ENCODE measurements at regions not wholly inside any gene's neighbourhood (a gene's known extent, or its start where the extent isn't known, plus 50 kb on each side); places are given as distances from the start of the nearest gene placed in this dataset.

DNA sequence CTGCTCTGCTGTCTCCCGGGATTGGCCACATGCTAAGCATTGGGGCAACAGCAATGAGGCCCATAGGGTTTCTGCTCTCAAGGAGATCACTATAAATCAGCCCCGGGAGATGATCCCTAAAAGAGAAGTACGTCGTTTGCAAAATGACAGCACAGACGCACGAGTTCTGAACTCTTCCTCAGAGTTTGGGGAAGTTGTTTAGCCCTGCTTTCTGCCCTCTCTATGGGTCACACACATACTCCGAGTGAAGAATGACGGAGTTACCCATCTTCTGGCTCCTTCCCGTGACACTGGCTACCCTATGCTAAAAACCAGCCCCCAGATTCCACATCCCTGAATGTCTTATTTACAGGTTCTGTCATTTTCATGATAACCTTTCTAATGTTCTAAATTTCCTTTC lies 258.0 kb upstream of the PLEKHG7 start:
- TF ChIP-seq SP1 (IDR thresholded peaks at IDR 0.05; ENCODE audit: low read depth, low read length) (no peak), POLR2A (IDR thresholded peaks at IDR 0.05; ENCODE audit: low read depth, low read length) (peak; percentile 8; the same call in 1 of the 2 replicates), ZNF24 (IDR thresholded peaks at IDR 0.05) (no peak), EZH2 (IDR thresholded peaks at IDR 0.05; ENCODE audit: borderline replicate concordance, control insufficient read depth, low read depth, low read length) (no peak), ZNF274 (IDR thresholded peaks at IDR 0.05; ENCODE audit: insufficient read depth, insufficient read length) (no peak), CBX5 (IDR thresholded peaks at IDR 0.05; ENCODE audit: low read depth) (no peak), ESRRA (IDR thresholded peaks at IDR 0.05; ENCODE audit: low read length) (no peak), PML (IDR thresholded peaks at IDR 0.05; ENCODE audit: low read length) (no peak), HCFC1 (IDR thresholded peaks at IDR 0.05; ENCODE audit: low read length) (no peak)
- TF ChIP-seq, protein P1, sequence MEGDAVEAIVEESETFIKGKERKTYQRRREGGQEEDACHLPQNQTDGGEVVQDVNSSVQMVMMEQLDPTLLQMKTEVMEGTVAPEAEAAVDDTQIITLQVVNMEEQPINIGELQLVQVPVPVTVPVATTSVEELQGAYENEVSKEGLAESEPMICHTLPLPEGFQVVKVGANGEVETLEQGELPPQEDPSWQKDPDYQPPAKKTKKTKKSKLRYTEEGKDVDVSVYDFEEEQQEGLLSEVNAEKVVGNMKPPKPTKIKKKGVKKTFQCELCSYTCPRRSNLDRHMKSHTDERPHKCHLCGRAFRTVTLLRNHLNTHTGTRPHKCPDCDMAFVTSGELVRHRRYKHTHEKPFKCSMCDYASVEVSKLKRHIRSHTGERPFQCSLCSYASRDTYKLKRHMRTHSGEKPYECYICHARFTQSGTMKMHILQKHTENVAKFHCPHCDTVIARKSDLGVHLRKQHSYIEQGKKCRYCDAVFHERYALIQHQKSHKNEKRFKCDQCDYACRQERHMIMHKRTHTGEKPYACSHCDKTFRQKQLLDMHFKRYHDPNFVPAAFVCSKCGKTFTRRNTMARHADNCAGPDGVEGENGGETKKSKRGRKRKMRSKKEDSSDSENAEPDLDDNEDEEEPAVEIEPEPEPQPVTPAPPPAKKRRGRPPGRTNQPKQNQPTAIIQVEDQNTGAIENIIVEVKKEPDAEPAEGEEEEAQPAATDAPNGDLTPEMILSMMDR (IDR thresholded peaks at IDR 0.05 in 2 of 3, conservative IDR thresholded peaks at IDR 0.05 in 1 of 3; ENCODE audit: control insufficient read depth in 2 of 3, extremely low read depth in 1 of 3, insufficient read depth in 1 of 3, low read depth in 3 of 3, low read length in 3 of 3): no peak
- TF ChIP-seq, protein P2, sequence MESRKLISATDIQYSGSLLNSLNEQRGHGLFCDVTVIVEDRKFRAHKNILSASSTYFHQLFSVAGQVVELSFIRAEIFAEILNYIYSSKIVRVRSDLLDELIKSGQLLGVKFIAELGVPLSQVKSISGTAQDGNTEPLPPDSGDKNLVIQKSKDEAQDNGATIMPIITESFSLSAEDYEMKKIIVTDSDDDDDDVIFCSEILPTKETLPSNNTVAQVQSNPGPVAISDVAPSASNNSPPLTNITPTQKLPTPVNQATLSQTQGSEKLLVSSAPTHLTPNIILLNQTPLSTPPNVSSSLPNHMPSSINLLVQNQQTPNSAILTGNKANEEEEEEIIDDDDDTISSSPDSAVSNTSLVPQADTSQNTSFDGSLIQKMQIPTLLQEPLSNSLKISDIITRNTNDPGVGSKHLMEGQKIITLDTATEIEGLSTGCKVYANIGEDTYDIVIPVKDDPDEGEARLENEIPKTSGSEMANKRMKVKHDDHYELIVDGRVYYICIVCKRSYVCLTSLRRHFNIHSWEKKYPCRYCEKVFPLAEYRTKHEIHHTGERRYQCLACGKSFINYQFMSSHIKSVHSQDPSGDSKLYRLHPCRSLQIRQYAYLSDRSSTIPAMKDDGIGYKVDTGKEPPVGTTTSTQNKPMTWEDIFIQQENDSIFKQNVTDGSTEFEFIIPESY (IDR thresholded peaks at IDR 0.05): no peak
- TF ChIP-seq, protein P3, sequence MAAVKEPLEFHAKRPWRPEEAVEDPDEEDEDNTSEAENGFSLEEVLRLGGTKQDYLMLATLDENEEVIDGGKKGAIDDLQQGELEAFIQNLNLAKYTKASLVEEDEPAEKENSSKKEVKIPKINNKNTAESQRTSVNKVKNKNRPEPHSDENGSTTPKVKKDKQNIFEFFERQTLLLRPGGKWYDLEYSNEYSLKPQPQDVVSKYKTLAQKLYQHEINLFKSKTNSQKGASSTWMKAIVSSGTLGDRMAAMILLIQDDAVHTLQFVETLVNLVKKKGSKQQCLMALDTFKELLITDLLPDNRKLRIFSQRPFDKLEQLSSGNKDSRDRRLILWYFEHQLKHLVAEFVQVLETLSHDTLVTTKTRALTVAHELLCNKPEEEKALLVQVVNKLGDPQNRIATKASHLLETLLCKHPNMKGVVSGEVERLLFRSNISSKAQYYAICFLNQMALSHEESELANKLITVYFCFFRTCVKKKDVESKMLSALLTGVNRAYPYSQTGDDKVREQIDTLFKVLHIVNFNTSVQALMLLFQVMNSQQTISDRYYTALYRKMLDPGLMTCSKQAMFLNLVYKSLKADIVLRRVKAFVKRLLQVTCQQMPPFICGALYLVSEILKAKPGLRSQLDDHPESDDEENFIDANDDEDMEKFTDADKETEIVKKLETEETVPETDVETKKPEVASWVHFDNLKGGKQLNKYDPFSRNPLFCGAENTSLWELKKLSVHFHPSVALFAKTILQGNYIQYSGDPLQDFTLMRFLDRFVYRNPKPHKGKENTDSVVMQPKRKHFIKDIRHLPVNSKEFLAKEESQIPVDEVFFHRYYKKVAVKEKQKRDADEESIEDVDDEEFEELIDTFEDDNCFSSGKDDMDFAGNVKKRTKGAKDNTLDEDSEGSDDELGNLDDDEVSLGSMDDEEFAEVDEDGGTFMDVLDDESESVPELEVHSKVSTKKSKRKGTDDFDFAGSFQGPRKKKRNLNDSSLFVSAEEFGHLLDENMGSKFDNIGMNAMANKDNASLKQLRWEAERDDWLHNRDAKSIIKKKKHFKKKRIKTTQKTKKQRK (IDR thresholded peaks at IDR 0.05; ENCODE audit: low read depth, low read length): no peak
- TF ChIP-seq, protein P4, sequence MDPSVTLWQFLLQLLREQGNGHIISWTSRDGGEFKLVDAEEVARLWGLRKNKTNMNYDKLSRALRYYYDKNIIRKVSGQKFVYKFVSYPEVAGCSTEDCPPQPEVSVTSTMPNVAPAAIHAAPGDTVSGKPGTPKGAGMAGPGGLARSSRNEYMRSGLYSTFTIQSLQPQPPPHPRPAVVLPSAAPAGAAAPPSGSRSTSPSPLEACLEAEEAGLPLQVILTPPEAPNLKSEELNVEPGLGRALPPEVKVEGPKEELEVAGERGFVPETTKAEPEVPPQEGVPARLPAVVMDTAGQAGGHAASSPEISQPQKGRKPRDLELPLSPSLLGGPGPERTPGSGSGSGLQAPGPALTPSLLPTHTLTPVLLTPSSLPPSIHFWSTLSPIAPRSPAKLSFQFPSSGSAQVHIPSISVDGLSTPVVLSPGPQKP (IDR thresholded peaks at IDR 0.05; ENCODE audit: low read depth, low read length): no peak

Measured in GM12878 (cell line).